ENCODE measurements at regions not wholly inside any gene's neighbourhood (a gene's known extent, or its start where the extent isn't known, plus 50 kb on each side); places are given as distances from the start of the nearest gene placed in this dataset.

DNA sequence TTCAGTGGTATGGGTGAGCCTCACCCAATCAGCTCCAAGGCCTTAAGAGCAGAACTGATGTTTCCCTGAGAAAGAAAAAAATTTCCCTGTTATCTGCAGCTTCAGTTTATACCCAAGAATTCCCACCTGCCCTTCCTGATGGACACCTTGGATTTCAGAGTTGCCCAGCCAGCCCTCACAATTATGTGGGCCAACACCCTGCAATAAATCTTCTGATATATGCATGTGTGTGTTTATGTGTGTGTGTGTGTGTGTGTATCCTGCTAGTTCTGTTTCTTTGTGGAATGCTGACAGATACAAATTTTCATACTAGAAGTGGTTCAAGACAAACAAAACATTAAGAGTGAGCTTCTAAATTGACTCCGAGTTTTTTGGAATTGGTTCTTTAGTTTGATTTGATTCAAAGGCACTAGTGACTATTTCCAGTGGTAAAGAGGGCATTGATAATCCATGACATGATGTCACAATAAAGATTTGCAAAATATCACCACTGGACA, 246.6 kb upstream of the BTBD3 start:
- TF ChIP-seq, protein P1, sequence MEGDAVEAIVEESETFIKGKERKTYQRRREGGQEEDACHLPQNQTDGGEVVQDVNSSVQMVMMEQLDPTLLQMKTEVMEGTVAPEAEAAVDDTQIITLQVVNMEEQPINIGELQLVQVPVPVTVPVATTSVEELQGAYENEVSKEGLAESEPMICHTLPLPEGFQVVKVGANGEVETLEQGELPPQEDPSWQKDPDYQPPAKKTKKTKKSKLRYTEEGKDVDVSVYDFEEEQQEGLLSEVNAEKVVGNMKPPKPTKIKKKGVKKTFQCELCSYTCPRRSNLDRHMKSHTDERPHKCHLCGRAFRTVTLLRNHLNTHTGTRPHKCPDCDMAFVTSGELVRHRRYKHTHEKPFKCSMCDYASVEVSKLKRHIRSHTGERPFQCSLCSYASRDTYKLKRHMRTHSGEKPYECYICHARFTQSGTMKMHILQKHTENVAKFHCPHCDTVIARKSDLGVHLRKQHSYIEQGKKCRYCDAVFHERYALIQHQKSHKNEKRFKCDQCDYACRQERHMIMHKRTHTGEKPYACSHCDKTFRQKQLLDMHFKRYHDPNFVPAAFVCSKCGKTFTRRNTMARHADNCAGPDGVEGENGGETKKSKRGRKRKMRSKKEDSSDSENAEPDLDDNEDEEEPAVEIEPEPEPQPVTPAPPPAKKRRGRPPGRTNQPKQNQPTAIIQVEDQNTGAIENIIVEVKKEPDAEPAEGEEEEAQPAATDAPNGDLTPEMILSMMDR (IDR thresholded peaks at IDR 0.05) = no peak
- TF ChIP-seq POLR2AphosphoS5 (IDR thresholded peaks at IDR 0.05) = no peak
